PC-9 (cell line): ENCODE measurements at regions not wholly inside any gene's neighbourhood (a gene's known extent, or its start where the extent isn't known, plus 50 kb on each side); places are given as distances from the start of the nearest gene placed in this dataset.

Experiments
- CTCF ChIP-seq: fragments of 200-600 bp; sonication (generic); conservative IDR thresholded peaks from 2 replicates; pipeline ENCODE4 v1.6.1; 2017; ENCODE audit warnings: mixed run types, antibody characterized with exemption, mild to moderate bottlenecking, moderate library complexity
- EZH2 ChIP-seq: fragments of 200-600 bp; sonication (generic); IDR thresholded peaks from 2 replicates; pipeline ENCODE4 v1.8.0; 2017; ENCODE audit warnings: antibody characterized with exemption, low read depth

GRCh38 chr10:105342606-105343005, 701.5 kb downstream of the SORCS3 start:
- no peak for TF ChIP-seq CTCF
- no peak for TF ChIP-seq EZH2
